ENCODE measurements at regions not wholly inside any gene's neighbourhood (a gene's known extent, or its start where the extent isn't known, plus 50 kb on each side); places are given as distances from the start of the nearest gene placed in this dataset.
A peak's percentile ranks its signal among the peaks of the same experiment; 100 is the strongest.

GRCh38 chr2:198211706-198212105, 407.3 kb downstream of the PLCL1 start:
- H4K20me1 ChIP-seq (replicated peaks; ENCODE audit: control insufficient read depth, insufficient read depth, low read length) = no peaks in the 10 kb centered on the region
- 27% methylated on average over 1 of the region's 2 CpGs for WGBS (ENCODE audit: insufficient coverage, low coverage, missing lambda C conversion rate)
- no peaks in the 10 kb centered on the region for H3K27me3 ChIP-seq (ENCODE audit: control insufficient read depth in 2 of 2, insufficient read depth in 2 of 2, low read length in 2 of 2)
- H3K36me3 ChIP-seq (ENCODE audit: control insufficient read depth, insufficient read depth, low read length) = no peaks in the 10 kb centered on the region
- no peak overlapping the region for H3K27ac ChIP-seq (ENCODE audit: extremely low read depth, low read depth, low read length)
- ChIA-PET POLR2A (interaction anchor here (0.5 kb wide), 1 partner anchor 22 kb away, joined by 5 read pairs; no protein-coding TSS in a partner anchor), CTCF (ENCODE audit: low intra/inter-chr PET ratio) (no interaction called here)
- H3K9me1 ChIP-seq (ENCODE audit: control insufficient read depth, insufficient read depth, low read length) = no peaks in the 10 kb centered on the region
- no TSS peak for BruUV-seq (replicated peaks)
- intact Hi-C loops (cut with micrococcal nuclease) = no loop called here
- FAIRE-seq (no peak), DNase-seq (ENCODE audit: extremely low read depth in 1 of 4, low spot score in 3 of 4) (no peak), ATAC-seq (no peak)
- H3K9me3 ChIP-seq (replicated peaks; ENCODE audit: control insufficient read depth, insufficient read depth, low read depth, low read length) = no peaks in the 10 kb centered on the region
- H3K79me2 ChIP-seq (ENCODE audit: control insufficient read depth, insufficient read depth, low read length) = no peaks in the 10 kb centered on the region
- no peak overlapping the region for H3K9ac ChIP-seq (ENCODE audit: insufficient read depth in 1 of 2, low read depth in 2 of 2, low read length in 2 of 2)
- no peak overlapping the region for H3K4me2 ChIP-seq (ENCODE audit: insufficient read depth, low read length)
- H3K4me3 ChIP-seq = no peak overlapping the region
- no peak overlapping the region for H2AFZ ChIP-seq (ENCODE audit: low read depth, low read length)
- no peak for TF ChIP-seq HDAC6 (IDR thresholded peaks at IDR 0.05; ENCODE audit: low read depth, low read length)
- H3K4me1 ChIP-seq (replicated peaks in 1 of 2; ENCODE audit: control insufficient read depth in 2 of 2, insufficient read depth in 2 of 2, low read length in 2 of 2) = no peaks in the 10 kb centered on the region; a peak in 1 of 5 replicates
- in situ Hi-C loops (cut with MboI) = no loop called here

GRCh38 chr2:198203336-198204069, 399.1 kb downstream of the PLCL1 start:
- CTCF ChIA-PET (ENCODE audit: low intra/inter-chr PET ratio) = no interaction called here
- BruUV-seq (replicated peaks) = no TSS peak
- H2AFZ ChIP-seq (ENCODE audit: low read depth, low read length) = no peak overlapping the region
- H3K27me3 ChIP-seq (ENCODE audit: control insufficient read depth in 2 of 2, insufficient read depth in 2 of 2, low read length in 2 of 2) = no peaks in the 10 kb centered on the region
- WGBS (ENCODE audit: insufficient coverage, low coverage, missing lambda C conversion rate) = 12% methylated on average over 3 of the region's 3 CpGs
- POLR2A ChIA-PET = no interaction called here
- H3K9ac ChIP-seq (ENCODE audit: insufficient read depth in 1 of 2, low read depth in 2 of 2, low read length in 2 of 2) = no peak overlapping the region
- H3K9me1 ChIP-seq (ENCODE audit: control insufficient read depth, insufficient read depth, low read length) = no peaks in the 10 kb centered on the region
- in situ Hi-C loops (cut with MboI) (no loop called here), intact Hi-C loops (cut with micrococcal nuclease) (no loop called here)
- no peak for FAIRE-seq
- H3K27ac ChIP-seq (ENCODE audit: extremely low read depth, low read depth, low read length) = no peak overlapping the region
- no peaks in the 10 kb centered on the region for H4K20me1 ChIP-seq (replicated peaks; ENCODE audit: control insufficient read depth, insufficient read depth, low read length)
- no peaks in the 10 kb centered on the region for H3K4me1 ChIP-seq (replicated peaks in 1 of 2; ENCODE audit: control insufficient read depth in 2 of 2, insufficient read depth in 2 of 2, low read length in 2 of 2)
- peak; percentile 20; the same call in 1 of the 2 replicates for TF ChIP-seq MYNN (IDR thresholded peaks at IDR 0.05)
- TF ChIP-seq MYNN (CRISPR knock-in tag; IDR thresholded peaks at IDR 0.05) = no peak
- TF ChIP-seq POLR2B (IDR thresholded peaks at IDR 0.05; ENCODE audit: low read depth, partially characterized antibody) = no peak
- TF ChIP-seq ZBTB33 (CRISPR knock-in tag; IDR thresholded peaks at IDR 0.05) = no peak
- no peak for TF ChIP-seq ESRRA (IDR thresholded peaks at IDR 0.05; ENCODE audit: borderline replicate concordance, low read depth)
- DNase-seq (ENCODE audit: extremely low read depth in 1 of 4, low spot score in 3 of 4) = no peak
- H3K4me3 ChIP-seq = no peak overlapping the region
- no peaks in the 10 kb centered on the region for H3K36me3 ChIP-seq (ENCODE audit: control insufficient read depth, insufficient read depth, low read length)
- no peaks in the 10 kb centered on the region for H3K79me2 ChIP-seq (ENCODE audit: control insufficient read depth, insufficient read depth, low read length)
- H3K9me3 ChIP-seq (replicated peaks; ENCODE audit: control insufficient read depth, insufficient read depth, low read depth, low read length) = no peaks in the 10 kb centered on the region
- no peak overlapping the region for H3K4me2 ChIP-seq (ENCODE audit: insufficient read depth, low read length)
- ATAC-seq = no peak
